ENCODE measurements at regions not wholly inside any gene's neighbourhood (a gene's known extent, or its start where the extent isn't known, plus 50 kb on each side); places are given as distances from the start of the nearest gene placed in this dataset.

- TF ChIP-seq CTCF (IDR thresholded peaks at IDR 0.05; ENCODE audit: low read depth, low read length), result no peak
- DNase-seq (ENCODE audit: extremely low read depth, low read depth), result no peak
Measured at GRCh38 chr5:167780177-167780576, 511.3 kb upstream of the WWC1 start.

GRCh38 chr5:167783145-167783817 is 508.2 kb upstream of the WWC1 start:
- no peak for DNase-seq (ENCODE audit: extremely low read depth, low read depth)
- TF ChIP-seq CTCF (IDR thresholded peaks at IDR 0.05; ENCODE audit: low read depth, low read length), result no peak

- no peak for TF ChIP-seq CTCF (IDR thresholded peaks at IDR 0.05; ENCODE audit: low read depth, low read length)
- DNase-seq (ENCODE audit: extremely low read depth, low read depth), result no peak
Measured at GRCh38 chr5:167785106-167785505, 506.3 kb upstream of the WWC1 start.

GRCh38 chr5:167785901-167786300 is 505.5 kb upstream of the WWC1 start:
- TF ChIP-seq CTCF (IDR thresholded peaks at IDR 0.05; ENCODE audit: low read depth, low read length), result no peak
- no peak for DNase-seq (ENCODE audit: extremely low read depth, low read depth)

- TF ChIP-seq CTCF (IDR thresholded peaks at IDR 0.05; ENCODE audit: low read depth, low read length), result no peak
- no peak for DNase-seq (ENCODE audit: extremely low read depth, low read depth)
Measured at GRCh38 chr5:167786871-167787578, 504.4 kb upstream of the WWC1 start.

- TF ChIP-seq CTCF (IDR thresholded peaks at IDR 0.05; ENCODE audit: low read depth, low read length), result no peak
- DNase-seq (ENCODE audit: extremely low read depth, low read depth), result no peak
Measured at GRCh38 chr5:167790045-167790444, 501.4 kb upstream of the WWC1 start.

- DNase-seq (ENCODE audit: extremely low read depth, low read depth), result no peak
- TF ChIP-seq CTCF (IDR thresholded peaks at IDR 0.05; ENCODE audit: low read depth, low read length), result no peak
Measured at GRCh38 chr5:167790462-167791260, 500.8 kb upstream of the WWC1 start.
